ENCODE measurements at regions not wholly inside any gene's neighbourhood (a gene's known extent, or its start where the extent isn't known, plus 50 kb on each side); places are given as distances from the start of the nearest gene placed in this dataset.

DNA sequence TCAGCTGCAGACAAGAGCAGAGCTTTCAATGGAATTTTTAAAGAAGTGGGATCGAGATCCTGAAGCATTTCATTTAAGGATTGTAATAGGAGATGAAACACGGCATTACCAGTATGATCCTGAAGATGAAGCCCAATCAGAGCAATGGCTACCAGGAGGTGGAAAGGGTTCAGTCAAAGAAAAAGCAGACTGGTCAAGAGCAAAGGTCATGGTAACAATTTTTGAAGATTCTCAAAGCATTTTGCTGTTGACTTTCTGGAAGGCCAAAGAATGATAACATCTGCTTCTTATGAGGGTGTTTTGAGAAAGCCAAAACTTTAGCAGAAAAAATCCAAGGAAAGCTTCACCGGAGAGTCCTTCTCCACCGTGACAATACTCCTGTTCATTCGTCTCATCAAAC lies 204.3 kb upstream of the EEA1 start:
- TF ChIP-seq, protein P1, sequence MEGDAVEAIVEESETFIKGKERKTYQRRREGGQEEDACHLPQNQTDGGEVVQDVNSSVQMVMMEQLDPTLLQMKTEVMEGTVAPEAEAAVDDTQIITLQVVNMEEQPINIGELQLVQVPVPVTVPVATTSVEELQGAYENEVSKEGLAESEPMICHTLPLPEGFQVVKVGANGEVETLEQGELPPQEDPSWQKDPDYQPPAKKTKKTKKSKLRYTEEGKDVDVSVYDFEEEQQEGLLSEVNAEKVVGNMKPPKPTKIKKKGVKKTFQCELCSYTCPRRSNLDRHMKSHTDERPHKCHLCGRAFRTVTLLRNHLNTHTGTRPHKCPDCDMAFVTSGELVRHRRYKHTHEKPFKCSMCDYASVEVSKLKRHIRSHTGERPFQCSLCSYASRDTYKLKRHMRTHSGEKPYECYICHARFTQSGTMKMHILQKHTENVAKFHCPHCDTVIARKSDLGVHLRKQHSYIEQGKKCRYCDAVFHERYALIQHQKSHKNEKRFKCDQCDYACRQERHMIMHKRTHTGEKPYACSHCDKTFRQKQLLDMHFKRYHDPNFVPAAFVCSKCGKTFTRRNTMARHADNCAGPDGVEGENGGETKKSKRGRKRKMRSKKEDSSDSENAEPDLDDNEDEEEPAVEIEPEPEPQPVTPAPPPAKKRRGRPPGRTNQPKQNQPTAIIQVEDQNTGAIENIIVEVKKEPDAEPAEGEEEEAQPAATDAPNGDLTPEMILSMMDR (IDR thresholded peaks at IDR 0.05) = no peak
- TF ChIP-seq POLR2A (IDR thresholded peaks at IDR 0.05) = no peak

All from uterus (tissue), 2 donors.